ENCODE measurements at regions not wholly inside any gene's neighbourhood (a gene's known extent, or its start where the extent isn't known, plus 50 kb on each side); places are given as distances from the start of the nearest gene placed in this dataset.
"Not testable (repeated sequence)": the region's sequence is repeated elsewhere in the genome, so short reads cannot be mapped to it uniquely, and the experiment has no call there.

DNA sequence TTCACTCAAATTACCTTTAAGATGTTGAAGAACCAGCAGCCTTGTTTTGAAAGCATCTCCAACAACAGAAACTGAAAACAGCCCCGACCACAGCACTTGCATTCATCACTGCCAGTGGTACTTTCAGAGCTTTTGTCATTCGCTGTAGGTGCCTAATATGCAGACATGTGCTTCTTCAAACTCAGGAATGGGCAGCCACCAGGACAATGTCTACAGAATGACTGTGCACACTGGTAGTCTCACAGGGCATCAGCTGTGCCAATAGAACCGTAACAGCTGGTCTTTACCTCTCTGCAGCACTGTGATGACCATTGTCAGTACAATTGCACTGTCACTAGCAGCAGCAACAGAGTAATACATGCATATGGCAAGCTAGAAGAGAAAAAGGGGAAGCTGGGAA lies 1149.7 kb downstream of the STPG2 start:
- Histone ChIP-seq H3K4me3 (ENCODE audit: low read length) (no peak overlapping the region), H3K9ac (ENCODE audit: low read length) (no peak overlapping the region), H3K27me3 (ENCODE audit: control insufficient read depth, insufficient read depth, low read length) (no peaks in the 10 kb centered on the region), H3K9me3 (ENCODE audit: control insufficient read depth, low read depth, low read length) (no peaks in the 10 kb centered on the region), H3K4me1 (ENCODE audit: control insufficient read depth, low read depth, low read length) (peaks cover 19% of the 10 kb centered on the region), H3K27ac (ENCODE audit: low read length) (no peak overlapping the region), H3K36me3 (ENCODE audit: control insufficient read depth, low read depth, low read length) (no peaks in the 10 kb centered on the region)

DNA sequence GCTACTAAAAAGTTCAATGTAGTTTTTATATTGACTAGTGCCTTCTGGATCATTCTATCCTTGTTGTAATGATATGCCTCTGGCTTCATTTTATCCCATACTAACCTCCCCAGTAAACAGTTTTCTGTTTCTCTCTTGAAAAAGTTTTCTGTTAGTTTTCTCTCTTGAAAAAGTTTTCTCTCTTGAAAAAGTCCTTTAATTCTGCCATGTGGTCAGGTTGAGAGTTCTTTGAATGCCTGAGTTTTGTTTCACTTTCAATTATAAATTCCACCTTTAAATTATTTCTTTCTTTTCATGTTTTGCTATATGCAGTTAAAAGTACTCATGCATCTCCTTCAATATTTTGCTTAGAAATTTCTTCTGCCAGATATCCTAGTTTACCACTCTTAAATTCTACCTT lies 1139.6 kb downstream of the STPG2 start:
- Histone ChIP-seq H3K27ac (ENCODE audit: low read length) (no peak overlapping the region), H3K27me3 (ENCODE audit: control insufficient read depth, insufficient read depth, low read length) (no peaks in the 10 kb centered on the region), H3K36me3 (ENCODE audit: control insufficient read depth, low read depth, low read length) (no peaks in the 10 kb centered on the region), H3K4me1 (ENCODE audit: control insufficient read depth, low read depth, low read length) (peaks cover 3% of the 10 kb centered on the region), H3K4me3 (ENCODE audit: low read length) (no peak overlapping the region), H3K9me3 (ENCODE audit: control insufficient read depth, low read depth, low read length) (no peaks in the 10 kb centered on the region), H3K9ac (ENCODE audit: low read length) (no peak overlapping the region)

DNA sequence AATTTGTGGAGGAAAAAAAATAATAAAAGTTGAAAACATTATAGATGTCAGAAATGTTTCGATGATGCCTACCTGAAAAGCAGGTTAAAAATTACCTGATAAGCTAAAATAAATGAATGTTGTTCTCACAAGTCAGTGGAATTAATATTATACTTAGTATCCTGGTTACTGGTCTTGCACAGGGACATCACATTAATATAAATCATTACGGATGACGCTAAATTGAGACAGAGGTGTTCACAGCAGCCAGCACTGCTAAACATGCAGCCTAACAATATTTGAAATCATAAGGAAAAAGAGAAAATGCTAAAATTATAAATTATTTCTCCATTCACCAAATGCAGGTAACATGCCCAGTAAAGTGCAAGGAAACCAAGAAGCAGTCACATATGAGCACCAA lies 1130.0 kb downstream of the STPG2 start:
- Histone ChIP-seq H3K27me3 (ENCODE audit: control insufficient read depth, insufficient read depth, low read length) (no peaks in the 10 kb centered on the region), H3K36me3 (ENCODE audit: control insufficient read depth, low read depth, low read length) (no peaks in the 10 kb centered on the region), H3K4me1 (ENCODE audit: control insufficient read depth, low read depth, low read length) (peaks cover 6% of the 10 kb centered on the region), H3K9me3 (ENCODE audit: control insufficient read depth, low read depth, low read length) (no peaks in the 10 kb centered on the region), H3K4me3 (ENCODE audit: low read length) (no peak overlapping the region), H3K9ac (ENCODE audit: low read length) (no peak overlapping the region), H3K27ac (ENCODE audit: low read length) (no peak overlapping the region)

DNA sequence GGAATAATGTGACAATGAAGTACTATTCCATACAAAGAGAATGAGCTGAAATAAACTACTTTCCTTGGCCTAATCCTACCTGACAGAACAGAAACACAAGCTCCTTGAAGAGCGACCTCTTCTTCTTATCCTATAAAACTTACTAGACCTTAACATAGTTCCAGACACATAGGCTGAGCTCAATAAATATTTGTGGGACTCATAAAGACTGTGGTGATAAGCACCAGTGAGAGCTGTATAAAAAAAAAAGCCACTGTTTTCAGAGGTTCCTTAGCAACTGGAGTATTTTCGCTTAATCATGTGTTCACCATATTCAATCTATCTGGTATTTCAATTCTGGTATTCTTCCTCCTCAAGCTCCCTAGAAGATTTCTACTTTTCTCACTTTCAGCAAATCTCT lies 1129.6 kb downstream of the STPG2 start:
- Histone ChIP-seq H3K4me1 (ENCODE audit: control insufficient read depth, low read depth, low read length) (peaks cover 5% of the 10 kb centered on the region), H3K27me3 (ENCODE audit: control insufficient read depth, insufficient read depth, low read length) (no peaks in the 10 kb centered on the region), H3K27ac (ENCODE audit: low read length) (no peak overlapping the region), H3K9me3 (ENCODE audit: control insufficient read depth, low read depth, low read length) (no peaks in the 10 kb centered on the region), H3K9ac (ENCODE audit: low read length) (no peak overlapping the region), H3K36me3 (ENCODE audit: control insufficient read depth, low read depth, low read length) (no peaks in the 10 kb centered on the region), H3K4me3 (ENCODE audit: low read length) (no peak overlapping the region)

DNA sequence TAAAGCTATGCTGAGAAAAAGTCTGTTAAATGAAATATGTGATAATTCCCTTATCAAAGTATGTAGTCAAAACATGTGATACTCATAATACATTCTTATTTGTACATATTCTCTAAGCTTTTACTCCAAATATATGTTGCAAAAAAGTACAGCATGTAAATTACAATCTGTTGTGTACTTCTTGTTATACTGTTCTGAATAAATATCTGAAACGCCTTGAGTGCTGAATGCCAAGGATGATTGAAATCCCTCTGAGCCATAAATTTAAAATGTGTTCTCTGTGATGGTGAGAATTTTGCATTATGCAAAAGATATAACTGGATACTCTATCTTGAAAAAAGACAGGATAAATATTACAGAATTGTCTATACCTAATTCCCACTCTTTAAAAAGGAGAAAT lies 1128.0 kb downstream of the STPG2 start:
- no peak overlapping the region for H3K27ac ChIP-seq (ENCODE audit: low read length)
- H3K4me1 ChIP-seq (ENCODE audit: control insufficient read depth, low read depth, low read length) = no peaks in the 10 kb centered on the region
- no peaks in the 10 kb centered on the region for H3K9me3 ChIP-seq (ENCODE audit: control insufficient read depth, low read depth, low read length)
- H3K36me3 ChIP-seq (ENCODE audit: control insufficient read depth, low read depth, low read length) = no peaks in the 10 kb centered on the region
- no peaks in the 10 kb centered on the region for H3K27me3 ChIP-seq (ENCODE audit: control insufficient read depth, insufficient read depth, low read length)
- no peak overlapping the region for H3K9ac ChIP-seq (ENCODE audit: low read length)
- no peak overlapping the region for H3K4me3 ChIP-seq (ENCODE audit: low read length)

DNA sequence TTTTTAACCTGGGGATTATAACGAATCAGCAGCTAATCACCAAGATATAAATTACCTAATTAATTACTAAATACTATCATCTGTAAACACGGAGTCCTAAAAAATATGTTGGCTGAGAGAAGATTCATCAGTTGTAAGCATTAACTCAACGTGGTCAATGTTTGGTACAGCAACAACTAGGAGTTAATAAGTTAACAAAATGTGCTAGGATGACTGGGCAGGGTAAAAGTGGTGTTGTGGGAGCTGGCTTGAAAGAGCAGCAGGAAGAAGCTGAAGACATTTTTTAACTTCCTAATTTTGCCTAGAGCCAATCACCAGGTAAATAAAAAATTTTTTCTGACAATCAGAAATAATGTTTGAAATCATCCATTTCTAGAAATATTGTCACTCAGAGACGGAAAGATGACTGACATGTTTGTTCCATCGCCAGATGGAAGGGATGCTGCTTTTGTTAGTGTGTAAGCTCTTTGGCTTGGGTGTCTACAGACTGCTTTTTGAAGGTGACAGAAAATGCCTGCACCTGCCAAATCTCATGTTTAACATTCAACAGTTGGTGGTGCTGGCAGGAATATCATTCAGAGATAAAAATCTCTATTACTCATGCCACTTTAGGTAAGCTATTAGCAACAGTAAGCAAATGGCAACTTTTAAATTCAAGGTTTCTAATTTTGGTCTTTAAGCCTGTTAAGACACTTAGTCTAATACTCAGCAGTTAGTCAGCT lies 1126.9 kb downstream of the STPG2 start:
- Histone ChIP-seq H3K27me3 (ENCODE audit: control insufficient read depth, insufficient read depth, low read length) (no peaks in the 10 kb centered on the region), H3K4me3 (ENCODE audit: low read length) (no peak overlapping the region), H3K9me3 (ENCODE audit: control insufficient read depth, low read depth, low read length) (no peaks in the 10 kb centered on the region), H3K9ac (ENCODE audit: low read length) (no peak overlapping the region), H3K36me3 (ENCODE audit: control insufficient read depth, low read depth, low read length) (no peaks in the 10 kb centered on the region), H3K27ac (ENCODE audit: low read length) (no peak overlapping the region), H3K4me1 (ENCODE audit: control insufficient read depth, low read depth, low read length) (no peaks in the 10 kb centered on the region)

DNA sequence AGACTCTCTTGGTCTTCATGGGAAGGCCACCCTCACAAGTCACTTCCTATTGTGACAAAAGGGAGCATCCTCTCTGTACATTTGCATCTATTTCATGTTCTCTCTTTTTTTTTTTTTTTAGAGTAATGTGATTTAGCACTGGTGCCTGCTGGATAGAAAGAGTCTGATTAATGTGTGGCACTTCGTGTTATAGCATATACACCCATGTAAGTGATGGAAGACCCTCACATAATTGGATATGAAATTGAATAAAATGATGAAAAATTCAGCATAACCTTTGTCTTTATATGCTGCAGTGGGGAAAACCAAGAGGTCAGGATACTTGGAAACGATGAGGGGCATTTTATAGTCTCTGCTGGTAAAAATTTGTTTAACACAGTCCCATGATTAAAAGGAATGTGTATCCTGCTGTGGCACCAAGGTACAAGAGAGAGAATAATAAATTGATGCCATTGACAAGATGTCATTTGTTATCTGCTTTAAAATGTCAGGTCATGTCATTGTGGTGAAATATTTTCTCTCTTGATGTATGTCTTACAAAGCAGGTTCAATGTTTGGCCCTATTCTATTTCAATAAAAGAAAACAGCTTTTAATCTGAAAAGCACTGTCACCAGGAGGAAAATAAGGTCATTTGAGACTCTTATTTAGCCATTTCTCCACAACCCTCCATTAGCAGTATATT lies 1115.4 kb downstream of the STPG2 start:
- Histone ChIP-seq H3K4me1 (ENCODE audit: control insufficient read depth, low read depth, low read length) (peaks cover 14% of the 10 kb centered on the region), H3K36me3 (ENCODE audit: control insufficient read depth, low read depth, low read length) (no peaks in the 10 kb centered on the region), H3K27me3 (ENCODE audit: control insufficient read depth, insufficient read depth, low read length) (no peaks in the 10 kb centered on the region)

DNA sequence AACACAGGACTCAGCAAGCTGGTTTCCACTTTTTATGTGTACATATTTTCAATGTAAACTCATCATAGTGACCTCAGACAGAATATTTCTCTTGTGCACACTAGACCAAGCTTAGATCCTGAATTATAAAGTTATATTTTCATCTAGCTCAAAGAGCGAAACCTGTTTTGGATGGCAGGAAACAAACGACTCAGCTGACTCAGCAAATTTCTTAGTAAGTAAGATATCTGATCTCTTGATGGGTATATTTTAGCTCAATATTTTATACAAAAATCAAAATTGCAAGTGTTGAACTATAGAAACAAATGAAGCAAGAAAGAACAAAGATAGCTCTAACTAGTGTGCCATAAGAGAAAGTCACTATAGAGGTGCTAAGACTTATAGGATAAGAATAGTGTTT lies 1114.5 kb downstream of the STPG2 start:
- H3K4me1 ChIP-seq (ENCODE audit: control insufficient read depth, low read depth, low read length) = peaks cover 14% of the 10 kb centered on the region
- H3K36me3 ChIP-seq (ENCODE audit: control insufficient read depth, low read depth, low read length) = no peaks in the 10 kb centered on the region
- no peak overlapping the region for H3K4me3 ChIP-seq (ENCODE audit: low read length)
- H3K27me3 ChIP-seq (ENCODE audit: control insufficient read depth, insufficient read depth, low read length) = no peaks in the 10 kb centered on the region
- H3K9me3 ChIP-seq (ENCODE audit: control insufficient read depth, low read depth, low read length) = no peaks in the 10 kb centered on the region
- no peak overlapping the region for H3K9ac ChIP-seq (ENCODE audit: low read length)
- H3K27ac ChIP-seq (ENCODE audit: low read length) = no peak overlapping the region

More for the DNA sequence above, 1115.4 kb downstream of the STPG2 start:
- Histone ChIP-seq H3K9ac (ENCODE audit: low read length) (no peak overlapping the region), H3K4me3 (ENCODE audit: low read length) (no peak overlapping the region), H3K27ac (ENCODE audit: low read length) (no peak overlapping the region), H3K9me3 (ENCODE audit: control insufficient read depth, low read depth, low read length) (no peaks in the 10 kb centered on the region)

DNA sequence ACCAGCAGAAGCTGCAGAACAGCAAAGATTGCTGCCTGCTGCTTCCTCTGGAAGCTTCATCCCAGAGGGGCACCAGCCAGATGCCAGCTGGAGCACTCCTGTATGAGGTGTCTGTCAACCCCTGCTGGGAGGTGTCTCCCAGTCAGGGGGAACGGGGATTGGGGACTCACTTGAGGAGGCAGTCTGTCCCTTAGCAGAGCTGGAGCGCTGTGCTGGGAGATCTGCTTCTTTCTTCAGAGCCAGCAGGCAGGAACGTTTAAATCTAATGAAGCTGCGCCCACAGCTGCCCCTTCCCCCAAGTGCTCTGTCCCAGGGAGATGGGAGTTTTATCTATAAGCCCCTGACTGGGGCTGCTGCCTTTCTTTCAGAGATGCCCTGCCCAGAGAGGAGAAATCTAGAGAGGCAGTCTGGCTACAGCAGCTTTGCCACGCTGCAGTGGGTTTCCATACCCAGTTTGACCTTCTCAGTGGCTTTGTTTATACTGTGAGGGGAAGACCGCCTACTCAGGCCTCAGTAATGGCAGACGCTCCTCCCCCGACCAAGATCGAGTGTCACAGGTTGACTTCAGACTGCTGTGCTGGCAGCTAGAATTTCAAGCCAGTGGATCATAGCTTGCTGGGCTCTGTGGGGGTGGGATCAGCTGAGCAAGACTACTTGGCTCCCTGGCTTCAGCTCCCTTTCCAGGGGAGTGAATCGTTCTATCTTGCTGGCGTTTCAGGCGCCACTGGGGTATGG lies 1105.7 kb downstream of the STPG2 start:
- not testable (repeated sequence) for H3K4me3 ChIP-seq (ENCODE audit: low read length)

DNA sequence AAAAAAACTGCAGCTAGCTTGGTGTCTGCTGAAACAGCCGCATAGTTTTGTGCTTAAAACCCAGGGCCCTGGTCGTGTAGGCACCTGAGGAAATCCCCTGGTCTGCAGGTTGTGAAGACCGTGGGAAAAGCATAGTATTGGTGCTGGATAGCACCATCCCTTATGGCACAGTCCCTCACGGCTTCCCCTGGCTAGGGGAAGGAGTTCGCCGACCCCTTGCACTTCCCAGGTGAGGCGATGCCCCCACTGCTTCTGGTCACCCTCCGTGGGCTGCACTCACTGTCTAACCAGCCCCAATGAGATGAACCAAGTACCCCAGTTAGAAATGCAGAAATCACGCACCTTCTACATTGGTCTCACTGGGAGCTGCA lies 1105.1 kb downstream of the STPG2 start:
- Histone ChIP-seq H3K9ac (ENCODE audit: low read length) (no peak overlapping the region), H3K9me3 (ENCODE audit: control insufficient read depth, low read depth, low read length) (no peaks in the 10 kb centered on the region), H3K36me3 (ENCODE audit: control insufficient read depth, low read depth, low read length) (no peaks in the 10 kb centered on the region), H3K27me3 (ENCODE audit: control insufficient read depth, insufficient read depth, low read length) (no peaks in the 10 kb centered on the region), H3K27ac (ENCODE audit: low read length) (no peak overlapping the region), H3K4me1 (ENCODE audit: control insufficient read depth, low read depth, low read length) (no peaks in the 10 kb centered on the region), H3K4me3 (ENCODE audit: low read length) (no peak overlapping the region)

More for the DNA sequence above, 1105.7 kb downstream of the STPG2 start:
- not testable (repeated sequence) for H3K9me3 ChIP-seq (ENCODE audit: control insufficient read depth, low read depth, low read length); H3K36me3 ChIP-seq (ENCODE audit: control insufficient read depth, low read depth, low read length); H3K4me1 ChIP-seq (ENCODE audit: control insufficient read depth, low read depth, low read length); H3K27me3 ChIP-seq (ENCODE audit: control insufficient read depth, insufficient read depth, low read length); H3K27ac ChIP-seq (ENCODE audit: low read length); H3K9ac ChIP-seq (ENCODE audit: low read length)

DNA sequence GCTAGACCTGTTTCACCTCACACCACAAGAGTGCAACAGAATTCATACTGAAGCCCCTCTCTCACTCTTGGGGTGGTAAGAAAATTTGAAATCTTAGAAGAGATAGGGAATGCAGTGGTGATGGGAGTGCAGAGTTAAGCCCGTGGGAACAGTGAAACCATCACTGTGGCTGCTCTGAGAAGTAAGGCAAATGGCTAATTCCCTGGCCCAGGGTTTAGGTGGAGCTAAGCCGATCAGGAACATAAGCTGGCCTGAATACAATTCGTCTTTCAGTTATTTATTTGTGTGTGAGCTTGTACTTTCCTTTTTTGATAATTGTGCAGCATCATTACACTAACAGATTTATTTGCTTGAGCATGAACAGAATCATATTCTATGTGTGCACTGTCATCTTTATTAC lies 1070.6 kb downstream of the STPG2 start:
- H3K27me3 ChIP-seq (ENCODE audit: control insufficient read depth, insufficient read depth, low read length) = no peaks in the 10 kb centered on the region
- no peaks in the 10 kb centered on the region for H3K9me3 ChIP-seq (ENCODE audit: control insufficient read depth, low read depth, low read length)
- no peaks in the 10 kb centered on the region for H3K36me3 ChIP-seq (ENCODE audit: control insufficient read depth, low read depth, low read length)

More for the DNA sequence above, 1070.6 kb downstream of the STPG2 start:
- Histone ChIP-seq H3K4me1 (ENCODE audit: control insufficient read depth, low read depth, low read length) (peaks cover 4% of the 10 kb centered on the region), H3K27ac (ENCODE audit: low read length) (no peak overlapping the region), H3K9ac (ENCODE audit: low read length) (no peak overlapping the region), H3K4me3 (ENCODE audit: low read length) (no peak overlapping the region)

Measured in iPS-18a (cell line).